PC-9 (cell line): ENCODE measurements at regions not wholly inside any gene's neighbourhood (a gene's known extent, or its start where the extent isn't known, plus 50 kb on each side); places are given as distances from the start of the nearest gene placed in this dataset.

Experiments
- BruUV-seq: library from RNA; stranded (reverse); fragments of 400-500 nt; replicated peaks from 2 replicates; lab custom pipeline; 2021; lab: Mats Ljungman, UMichigan
- CTCF ChIA-PET: fragments of 300-600 bp; sonication (Branson Sonifier 250); formaldehyde crosslinking; loops from one replicate; lab custom pipeline; 2022; ENCODE audit warnings: antibody characterized with exemption; lab: Charles Lee
- POLR2A ChIA-PET: fragments of 300-600 bp; sonication (Branson Sonifier 250); formaldehyde crosslinking; loops from one replicate; lab custom pipeline; 2022; ENCODE audit warnings: antibody characterized with exemption; ENCODE audit not compliant: unreplicated experiment; lab: Charles Lee
- DNase-seq, 2 experiments: peaks; one replicate each; pipeline versions ENCODE4 v3.0.0 to v3.0.0-alpha.2; 2015 to 2022; ENCODE audit warnings: mixed read lengths in 1 of 2
- H2AFZ ChIP-seq: fragments of 200-600 bp; sonication (generic); 2 replicates; pipeline ENCODE4 v1.8.1; 2017; ENCODE audit warnings: antibody characterized with exemption
- H3F3A ChIP-seq: fragments of 200-600 bp; sonication (generic); 2 replicates; pipeline ENCODE4 v1.8.1; 2017; ENCODE audit warnings: antibody characterized with exemption, mild to moderate bottlenecking, low read depth; ENCODE audit not compliant: insufficient read depth
- H3K27ac ChIP-seq: fragments of 200-600 bp; sonication (generic); 2 replicates; pipeline ENCODE4 v1.6.1; 2016; ENCODE audit warnings: mixed run types
- H3K27me3 ChIP-seq: fragments of 200-600 bp; sonication (generic); 2 replicates; pipeline ENCODE4 v1.6.1; 2016; ENCODE audit warnings: low read depth, mixed run types; ENCODE audit not compliant: insufficient read depth
- H3K36me3 ChIP-seq: fragments of 200-600 bp; sonication (generic); 2 replicates; pipeline ENCODE4 v1.6.1; 2016; ENCODE audit warnings: low read depth, mixed run types
- H3K4me1 ChIP-seq: fragments of 200-600 bp; sonication (generic); replicated peaks from 2 replicates; pipeline ENCODE4 v1.6.1; 2016; ENCODE audit warnings: mixed run types; ENCODE audit not compliant: insufficient read depth
- H3K4me2 ChIP-seq: fragments of 200-600 bp; sonication (generic); 2 replicates; pipeline ENCODE4 v1.6.1; 2017; ENCODE audit warnings: mixed run types
- H3K4me3 ChIP-seq: fragments of 200-600 bp; sonication (generic); 2 replicates; pipeline ENCODE4 v1.6.1; 2016; ENCODE audit warnings: mixed run types
- H3K79me2 ChIP-seq: fragments of 200-600 bp; sonication (generic); 2 replicates; pipeline ENCODE4 v1.6.1; 2017; ENCODE audit warnings: low read depth, mixed run types
- H3K9me2 ChIP-seq: fragments of 200-600 bp; sonication (generic); 2 replicates; pipeline ENCODE4 v1.8.1; 2017; ENCODE audit warnings: mild to moderate bottlenecking; ENCODE audit not compliant: insufficient read depth
- H3K9me3 ChIP-seq: fragments of 200-600 bp; sonication (generic); 2 replicates; pipeline ENCODE4 v1.8.1; 2016; ENCODE audit warnings: low read depth; ENCODE audit not compliant: insufficient read depth
- H4K20me1 ChIP-seq: fragments of 200-600 bp; sonication (generic); 2 replicates; pipeline ENCODE4 v1.8.1; 2017; ENCODE audit not compliant: insufficient read depth
- CTCF ChIP-seq: fragments of 200-600 bp; sonication (generic); conservative IDR thresholded peaks from 2 replicates; pipeline ENCODE4 v1.6.1; 2017; ENCODE audit warnings: mixed run types, antibody characterized with exemption, mild to moderate bottlenecking, moderate library complexity
- EZH2 ChIP-seq: fragments of 200-600 bp; sonication (generic); IDR thresholded peaks from 2 replicates; pipeline ENCODE4 v1.8.0; 2017; ENCODE audit warnings: antibody characterized with exemption, low read depth
- intact Hi-C: fragments of 100-400 bp; cut with micrococcal nuclease; formaldehyde crosslinking; loops from one replicate; pipeline ENCODE4 v1.10.0; 2022; ENCODE audit not compliant: unreplicated experiment

DNA sequence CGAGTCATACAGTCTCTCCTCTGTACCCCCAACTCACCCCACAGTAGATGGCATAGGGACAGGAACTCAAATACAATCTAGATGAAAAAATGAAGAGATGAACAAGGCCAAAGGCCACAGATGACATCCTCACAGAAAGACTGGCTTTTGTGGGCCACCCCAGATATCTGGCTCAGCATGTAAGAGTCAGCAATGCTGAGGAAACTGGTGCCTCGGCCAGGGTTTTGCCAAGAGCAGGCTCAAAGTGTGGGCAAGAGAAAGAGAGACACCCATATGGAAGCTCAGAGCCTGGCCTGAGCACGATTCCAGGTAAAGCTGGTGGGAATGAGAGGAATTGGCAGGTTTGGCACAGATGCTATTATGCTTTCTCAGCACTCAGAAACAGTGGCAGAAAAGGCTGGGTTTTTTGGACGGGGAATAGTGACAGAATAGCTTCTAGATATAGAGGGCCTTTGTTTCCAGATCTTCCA lies 460.6 kb downstream of the FOXO1 start:
- H3K79me2 ChIP-seq, result no peaks in the 10 kb centered on the region
- BruUV-seq, result no TSS peak
- H3K27me3 ChIP-seq, result no peaks in the 10 kb centered on the region
- intact Hi-C loops, result no loop called here
- H3F3A ChIP-seq, result no peaks in the 10 kb centered on the region
- H2AFZ ChIP-seq, result no peak overlapping the region
- no peaks in the 10 kb centered on the region for H3K36me3 ChIP-seq
- H3K9me3 ChIP-seq, result no peaks in the 10 kb centered on the region
- CTCF ChIA-PET, result no interaction called here
- no peak overlapping the region for H3K4me3 ChIP-seq
- no peaks in the 10 kb centered on the region for H3K9me2 ChIP-seq
- no peak for DNase-seq
- H3K4me1 ChIP-seq, result no peaks in the 10 kb centered on the region
- H3K27ac ChIP-seq, result no peak overlapping the region
- no peak for TF ChIP-seq CTCF
- no peak for TF ChIP-seq EZH2
- H3K4me2 ChIP-seq, result no peak overlapping the region
- H4K20me1 ChIP-seq, result no peaks in the 10 kb centered on the region
- POLR2A ChIA-PET, result no interaction called here

DNA sequence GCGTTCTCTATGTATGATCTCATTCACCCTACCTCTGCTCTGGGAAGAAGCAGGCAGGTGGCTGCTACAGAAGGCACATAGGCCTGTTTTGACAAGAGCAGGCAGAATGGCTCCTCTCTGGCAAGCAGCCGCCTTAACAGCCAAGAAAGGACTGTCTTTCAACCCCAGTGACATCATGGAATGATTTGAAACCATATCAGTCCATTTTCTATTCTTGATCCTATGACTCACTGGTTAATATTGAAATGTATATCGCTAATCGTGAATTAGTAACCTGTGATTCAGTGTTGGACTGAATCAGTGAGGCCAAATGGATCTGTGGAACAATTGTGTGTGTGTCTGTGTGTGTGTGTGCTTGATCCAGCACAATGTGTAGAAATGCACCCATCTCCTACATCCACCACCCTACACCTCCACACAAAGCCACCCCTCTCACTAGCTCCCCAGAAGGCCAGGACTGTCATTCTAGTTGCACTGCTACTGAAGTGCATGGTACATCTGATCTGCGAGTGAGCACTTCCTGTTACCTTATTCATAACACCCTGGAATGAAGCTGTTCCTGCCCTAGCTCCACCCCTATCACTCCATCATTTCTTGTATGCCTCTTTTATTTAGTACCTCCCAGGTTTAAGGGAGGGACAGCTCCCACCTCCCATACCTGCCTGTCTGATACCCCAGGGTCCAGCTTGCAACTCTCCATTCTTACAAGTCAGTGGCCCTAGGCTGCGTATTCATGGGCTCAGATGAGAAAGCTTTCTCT lies 460.0 kb downstream of the FOXO1 start:
- DNase-seq, result no peak
- H3K27ac ChIP-seq, result no peak overlapping the region
- TF ChIP-seq CTCF (no peak), EZH2 (no peak)
- no peak overlapping the region for H3K4me3 ChIP-seq
- ChIA-PET POLR2A (no interaction called here), CTCF (no interaction called here)
- H3K27me3 ChIP-seq, result no peaks in the 10 kb centered on the region
- intact Hi-C loops, result no loop called here
- H4K20me1 ChIP-seq, result no peaks in the 10 kb centered on the region
- H2AFZ ChIP-seq, result no peak overlapping the region
- BruUV-seq, result no TSS peak
- H3K9me2 ChIP-seq, result no peaks in the 10 kb centered on the region
- no peaks in the 10 kb centered on the region for H3K9me3 ChIP-seq
- H3K4me2 ChIP-seq, result no peak overlapping the region
- H3K79me2 ChIP-seq, result no peaks in the 10 kb centered on the region
- H3K4me1 ChIP-seq, result no peaks in the 10 kb centered on the region
- no peaks in the 10 kb centered on the region for H3K36me3 ChIP-seq
- no peaks in the 10 kb centered on the region for H3F3A ChIP-seq

DNA sequence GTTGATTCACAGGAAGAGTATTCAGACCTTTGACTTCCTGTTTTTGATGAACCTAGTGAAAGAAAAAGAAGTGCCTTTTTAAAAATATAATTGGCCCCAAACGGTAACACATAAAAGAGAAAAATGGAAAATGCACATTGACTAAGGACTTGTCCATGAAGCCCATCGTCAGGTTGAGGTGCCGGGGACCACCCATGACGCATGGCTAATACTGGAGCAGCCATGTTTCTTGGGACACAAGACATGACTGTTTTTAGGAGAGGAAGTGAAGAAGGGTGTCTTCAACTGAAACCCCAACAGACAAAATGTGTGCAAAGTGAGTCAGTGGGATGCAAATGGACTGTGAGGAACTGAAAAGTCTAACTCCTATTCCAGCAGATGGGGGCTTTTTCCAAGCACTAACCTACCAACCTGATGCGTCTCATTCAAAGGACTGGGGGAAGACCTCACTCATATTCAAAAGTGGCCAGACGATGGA lies 459.4 kb downstream of the FOXO1 start:
- no peaks in the 10 kb centered on the region for H4K20me1 ChIP-seq
- H2AFZ ChIP-seq, result no peak overlapping the region
- H3K9me3 ChIP-seq, result no peaks in the 10 kb centered on the region
- CTCF ChIA-PET, result no interaction called here
- intact Hi-C loops, result no loop called here
- H3K27ac ChIP-seq, result no peak overlapping the region
- no TSS peak for BruUV-seq
- H3K36me3 ChIP-seq, result no peaks in the 10 kb centered on the region
- TF ChIP-seq EZH2, result no peak
- no peak for TF ChIP-seq CTCF
- H3K27me3 ChIP-seq, result no peaks in the 10 kb centered on the region
- H3F3A ChIP-seq, result no peaks in the 10 kb centered on the region
- H3K79me2 ChIP-seq, result no peaks in the 10 kb centered on the region
- no peak overlapping the region for H3K4me3 ChIP-seq
- H3K4me1 ChIP-seq, result no peaks in the 10 kb centered on the region
- DNase-seq, result no peak
- no peaks in the 10 kb centered on the region for H3K9me2 ChIP-seq
- H3K4me2 ChIP-seq, result no peak overlapping the region
- POLR2A ChIA-PET, result no interaction called here
